Ovary (tissue), 7 donors: ENCODE measurements at regions not wholly inside any gene's neighbourhood (a gene's known extent, or its start where the extent isn't known, plus 50 kb on each side); places are given as distances from the start of the nearest gene placed in this dataset.
"Not testable (repeated sequence)": the region's sequence is repeated elsewhere in the genome, so short reads cannot be mapped to it uniquely, and the experiment has no call there.

Source experiments
- DNase-seq, 5 donors: peaks; one replicate each; pipeline ENCODE4 v3.0.0-alpha.2; 2019 to 2020
- H3K27ac ChIP-seq, 2 donors: fragments of 200-600 bp; one replicate each; pipeline versions ENCODE4 v1.5.1 to v1.8.0; 2019 to 2022
- H3K27me3 ChIP-seq: fragments of 200-600 bp; one replicate; pipeline ENCODE4 v1.8.0; 2022
- H3K36me3 ChIP-seq: fragments of 200-600 bp; sonication (generic); one replicate; pipeline ENCODE4 v1.5.1; 2019
- H3K4me1 ChIP-seq: one replicate; pipeline ENCODE4 v1.8.1; 2013; ENCODE audit warnings: mild to moderate bottlenecking, moderate library complexity; ENCODE audit not compliant: insufficient read depth
- H3K4me3 ChIP-seq: fragments of 200-600 bp; sonication (generic); one replicate; pipeline ENCODE4 v1.5.1; 2017
- H3K9me3 ChIP-seq, 2 donors: fragments of 200-600 bp in 1 of 2; sonication (generic) in 1 of 2; one replicate each; pipeline versions ENCODE4 v1.5.1 to v1.8.1; 2013 to 2019; ENCODE audit warnings: mild to moderate bottlenecking in 1 of 2, moderate library complexity in 1 of 2
- CTCF ChIP-seq, 3 donors: fragments of 450-650 bp in 2 of 3; fragments of 200-600 bp in 1 of 3; IDR thresholded peaks; one replicate each; pipeline versions ENCODE4 v1.5.1 to v1.8.0; 2016 to 2022; ENCODE audit warnings: antibody characterized with exemption in 3 of 3, mild to moderate bottlenecking in 1 of 3
- EP300 ChIP-seq: sonication (generic); formaldehyde crosslinking; IDR thresholded peaks from one replicate; pipeline ENCODE4 v1.6.1; 2017; ENCODE audit warnings: antibody characterized with exemption
- POLR2A ChIP-seq: fragments of 450-650 bp; IDR thresholded peaks from one replicate; pipeline ENCODE4 v1.6.1; 2017; ENCODE audit warnings: antibody characterized with exemption, mild to moderate bottlenecking, moderate library complexity
- WGBS, 3 donors: extraction: QIAGEN DNeasy Blood & Tissue Kit in 1 of 3; methylation state at CpG; one replicate each; pipeline versions ENCODE4 v1.1.5 to v1.1.7; 2013 to 2017; 5-methylcytosine and 5-hydroxymethylcytosine counted together
- intact Hi-C, 4 donors: fragments of 100-400 bp; cut with DNase I; formaldehyde crosslinking; loops; one replicate each; pipeline versions ENCODE4 v1.11.0 to v1.15.1; 2022 to 2023
- donor health status: DM: no; HTN: no; CAD: no; lungs with moderate emphysema.
- donor health status: DM: no; HTN: no; CAD: no.
- donor health status: Bipolar disorder and iron deficiency.
- donor health status: DM: no; HTN: no; CAD: no.
- donor health status: DM: yes; HTN: yes; CAD: no.

- TF ChIP-seq EP300 (no peak), CTCF (IDR thresholded peaks at IDR 0.05) (no peak), POLR2A (no peak)
- no peak for DNase-seq
- no peak overlapping the region for H3K27ac ChIP-seq
- WGBS, 3 donors, result 62 to 72% (median 72%) methylated on average over 5 of the region's 5 CpGs
- peaks cover 0 to 3% of the 10 kb centered on the region in 2 donors for H3K9me3 ChIP-seq
- no peaks in the 10 kb centered on the region for H3K4me1 ChIP-seq
- H3K36me3 ChIP-seq, result no peaks in the 10 kb centered on the region
- intact Hi-C loops, result no loop called here
- no peak overlapping the region for H3K4me3 ChIP-seq
- no peaks in the 10 kb centered on the region for H3K27me3 ChIP-seq
Measured at GRCh38 chr12:38120438-38120837, 196.1 kb upstream of the ALG10B start.

DNA sequence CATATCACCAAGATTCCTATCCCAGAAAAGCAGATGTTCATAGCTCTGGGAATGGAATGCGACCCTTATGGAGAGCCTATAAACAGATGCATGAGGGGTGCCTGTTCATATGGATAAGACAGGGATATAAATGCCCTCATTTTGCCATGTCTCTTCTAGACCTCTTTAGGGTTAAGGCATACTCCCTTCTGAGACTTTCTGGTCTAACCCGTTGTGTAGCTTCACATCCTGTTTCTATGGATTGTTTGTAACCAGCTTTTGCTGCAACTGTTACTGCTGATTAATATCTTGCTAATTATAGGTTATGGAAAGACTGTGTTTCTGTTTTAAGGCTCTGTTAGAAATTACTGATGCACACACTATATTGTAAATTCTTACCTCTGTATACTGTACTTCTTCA is 193.5 kb upstream of the ALG10B start:
- 64 to 76% (median 75%) methylated on average over 2 of the region's 2 CpGs for WGBS, 3 donors
- H3K27me3 ChIP-seq, H3K27ac ChIP-seq, H3K4me3 ChIP-seq, DNase-seq, H3K9me3 ChIP-seq, intact Hi-C loops, H3K36me3 ChIP-seq, H3K4me1 ChIP-seq: not testable (repeated sequence)

GRCh38 chr12:38123566-38124246 is 192.9 kb upstream of the ALG10B start:
- Histone ChIP-seq H3K4me1 (no peaks in the 10 kb centered on the region), H3K36me3 (no peaks in the 10 kb centered on the region), H3K9me3 (peaks cover 0 to 3% of the 10 kb centered on the region in 2 donors), H3K27ac (no peak overlapping the region), H3K4me3 (no peak overlapping the region), H3K27me3 (no peaks in the 10 kb centered on the region)
- TF ChIP-seq CTCF (IDR thresholded peaks at IDR 0.05) (no peak), EP300 (no peak), POLR2A (no peak)
- 62 to 75% (median 65%) methylated on average over 8 of the region's 8 CpGs for WGBS, 3 donors
- DNase-seq, result no peak
- intact Hi-C loops, result no loop called here

DNA sequence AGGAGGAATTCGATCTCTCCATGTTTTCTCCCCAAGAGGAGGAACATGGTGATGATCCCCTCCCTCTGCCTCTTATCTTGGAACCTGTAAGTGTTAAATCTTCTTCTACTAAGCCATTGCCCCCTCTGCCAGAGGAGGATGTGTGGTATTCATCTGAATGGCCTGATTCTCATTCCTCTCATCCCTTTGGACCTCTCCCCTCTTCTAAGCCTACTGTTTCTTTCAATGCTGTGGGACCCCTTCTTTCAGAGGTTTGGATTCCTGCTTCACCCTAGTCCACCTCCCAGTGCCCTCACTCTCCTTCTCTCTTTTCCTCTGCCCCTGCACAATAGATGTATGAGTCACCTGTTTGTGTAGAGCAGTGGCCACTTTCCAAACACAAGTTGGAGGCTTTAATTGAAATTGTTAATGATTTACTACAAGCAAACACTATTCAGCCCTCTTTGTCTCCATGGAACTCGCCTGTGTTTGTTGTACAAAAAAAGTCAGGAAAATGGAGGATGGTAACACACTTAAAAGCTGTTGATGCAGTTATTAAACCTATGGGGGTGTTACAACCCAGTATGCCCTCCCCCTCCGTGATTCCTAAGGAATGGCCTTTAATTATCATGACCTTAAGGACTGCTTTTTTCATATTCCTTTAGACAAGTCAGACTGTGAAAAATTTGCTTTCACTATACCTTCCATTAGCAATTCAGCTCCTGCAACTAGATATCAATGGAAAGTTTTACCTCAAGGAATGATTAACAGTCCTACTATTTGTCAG is 192.1 kb upstream of the ALG10B start:
- intact Hi-C loops, result no loop called here
- H3K4me1 ChIP-seq, result no peaks in the 10 kb centered on the region
- 26 to 45% (median 44%) methylated on average over 3 of the region's 3 CpGs for WGBS, 3 donors
- no peak overlapping the region for H3K4me3 ChIP-seq
- H3K27ac ChIP-seq, result no peak overlapping the region
- peaks cover 0 to 3% of the 10 kb centered on the region in 2 donors for H3K9me3 ChIP-seq
- TF ChIP-seq CTCF (IDR thresholded peaks at IDR 0.05), result no peak
- TF ChIP-seq EP300, result no peak
- no peak for TF ChIP-seq POLR2A
- no peaks in the 10 kb centered on the region for H3K36me3 ChIP-seq
- H3K27me3 ChIP-seq, result no peaks in the 10 kb centered on the region
- no peak for DNase-seq

DNA sequence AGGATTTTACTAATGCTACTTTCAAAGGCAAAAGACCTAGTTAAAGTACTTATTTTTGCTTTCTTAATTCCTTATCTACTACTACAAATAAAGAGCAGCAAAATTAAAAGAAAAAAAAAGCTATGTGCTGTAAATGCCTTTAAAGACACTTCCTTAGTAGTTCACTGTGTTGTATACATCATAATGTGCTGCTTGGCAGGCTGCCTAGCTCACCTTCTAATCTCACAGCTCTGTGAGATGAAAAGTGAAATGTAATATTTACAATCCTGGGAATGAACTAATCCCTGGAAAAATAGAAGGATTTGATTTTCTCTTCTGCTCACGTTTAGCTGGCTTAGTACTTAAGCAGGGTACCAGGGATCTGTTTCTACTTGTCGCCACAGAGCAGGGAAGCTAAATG is 184.4 kb upstream of the ALG10B start:
- Histone ChIP-seq H3K4me1 (no peaks in the 10 kb centered on the region), H3K36me3 (no peaks in the 10 kb centered on the region), H3K27me3 (no peaks in the 10 kb centered on the region), H3K4me3 (no peak overlapping the region), H3K27ac (no peak overlapping the region), H3K9me3 (no peaks in the 10 kb centered on the region)
- intact Hi-C loops, result loop anchor here in 1 of 4 donors (10.0 kb wide), 1 partner anchor 183 kb away; the partner anchor contains the start of gene ALG10B
- TF ChIP-seq POLR2A, result no peak
- no peak for TF ChIP-seq CTCF (IDR thresholded peaks at IDR 0.05)
- DNase-seq, result no peak
- WGBS, 3 donors, result 29 to 75% (median 55%) methylated on average over 2 of the region's 2 CpGs
